ENCODE measurements at regions not wholly inside any gene's neighbourhood (a gene's known extent, or its start where the extent isn't known, plus 50 kb on each side); places are given as distances from the start of the nearest gene placed in this dataset.

DNA sequence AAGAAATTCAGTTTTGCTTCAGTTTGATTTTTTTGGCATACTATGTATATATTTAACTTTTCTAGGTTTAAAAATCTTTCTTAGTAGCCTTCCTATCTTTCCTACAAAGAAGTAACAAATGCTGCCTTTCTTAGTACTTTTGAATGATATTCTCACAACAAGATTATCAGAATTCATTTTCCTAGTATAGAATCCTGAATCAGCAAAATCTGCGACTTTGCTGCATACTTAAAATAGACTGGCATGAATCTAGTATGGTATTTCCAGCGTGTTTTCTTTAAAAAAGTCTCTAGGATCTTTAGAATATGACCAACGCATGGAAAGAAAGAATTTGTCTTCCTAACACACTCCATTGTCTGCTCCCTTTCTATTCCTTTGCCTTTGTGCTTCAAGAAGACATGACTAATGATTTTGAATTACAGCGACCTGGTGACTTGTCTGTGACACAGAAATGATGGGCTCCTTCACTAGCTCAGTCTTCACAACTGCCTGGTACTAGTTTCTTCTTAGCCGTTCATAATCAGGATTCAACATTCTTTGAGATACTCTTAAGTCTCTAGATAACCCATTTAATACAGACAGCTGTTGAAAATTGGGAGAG is 349.8 kb downstream of the PPARGC1A start:
- no peak overlapping the region for H3K9ac ChIP-seq (ENCODE audit: insufficient read depth, low read depth, low read length)
- peaks cover 20% of the 10 kb centered on the region for H3K9me3 ChIP-seq (ENCODE audit: low read length)
- H3K4me2 ChIP-seq (ENCODE audit: low read depth, low read length): no peak overlapping the region
- H3K27me3 ChIP-seq (ENCODE audit: control insufficient read depth in 1 of 2, insufficient read depth in 2 of 2, low read length in 2 of 2): no peaks in the 10 kb centered on the region
- H3K36me3 ChIP-seq (replicated peaks in 1 of 2; ENCODE audit: control insufficient read depth in 1 of 2, insufficient read depth in 2 of 2, low read length in 2 of 2): no peaks in the 10 kb centered on the region
- intact Hi-C loops (cut with micrococcal nuclease; ENCODE audit: unreplicated experiment): no loop called here
- no peak overlapping the region for H3K4me3 ChIP-seq (replicated peaks in 1 of 3; ENCODE audit: insufficient read depth in 1 of 3, low read depth in 2 of 3, low read length in 3 of 3)
- H4K20me1 ChIP-seq (ENCODE audit: insufficient read depth, low read length): no peaks in the 10 kb centered on the region
- ChIA-PET POLR2A (no interaction called here), CTCF (ENCODE audit: low intra/inter-chr PET ratio, low total read pairs) (no interaction called here)
- in situ Hi-C loops (cut with HindIII; ENCODE audit: extremely low pct_ligation_motif_present, low pct_unique_long_range_greater_than_20kb): no loop called here
- no peak overlapping the region for H2AFZ ChIP-seq (ENCODE audit: low read length)
- DNase-seq (ENCODE audit: low spot score) (no peak), ATAC-seq (no peak), FAIRE-seq (no peak)
- 7% methylated on average over 5 of the region's 5 CpGs for WGBS (ENCODE audit: low lambda C conversion rate)
- no TSS peak for BruUV-seq (replicated peaks)
- H3K27ac ChIP-seq (ENCODE audit: extremely low read length, insufficient read depth, low read length): no peak overlapping the region
- H3K79me2 ChIP-seq (ENCODE audit: insufficient read depth, low read length): no peaks in the 10 kb centered on the region
- H3K4me1 ChIP-seq (ENCODE audit: insufficient read depth, low read length): no peaks in the 10 kb centered on the region
- TF ChIP-seq, protein P1, sequence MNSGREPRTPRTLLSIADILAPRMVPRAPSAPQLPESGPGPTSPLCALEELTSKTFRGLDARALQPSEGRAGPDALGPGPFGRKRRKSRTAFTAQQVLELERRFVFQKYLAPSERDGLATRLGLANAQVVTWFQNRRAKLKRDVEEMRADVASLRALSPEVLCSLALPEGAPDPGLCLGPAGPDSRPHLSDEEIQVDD (CRISPR knock-in tag; IDR thresholded peaks at IDR 0.05; ENCODE audit: borderline replicate concordance): no peak
- TF ChIP-seq, protein P2, sequence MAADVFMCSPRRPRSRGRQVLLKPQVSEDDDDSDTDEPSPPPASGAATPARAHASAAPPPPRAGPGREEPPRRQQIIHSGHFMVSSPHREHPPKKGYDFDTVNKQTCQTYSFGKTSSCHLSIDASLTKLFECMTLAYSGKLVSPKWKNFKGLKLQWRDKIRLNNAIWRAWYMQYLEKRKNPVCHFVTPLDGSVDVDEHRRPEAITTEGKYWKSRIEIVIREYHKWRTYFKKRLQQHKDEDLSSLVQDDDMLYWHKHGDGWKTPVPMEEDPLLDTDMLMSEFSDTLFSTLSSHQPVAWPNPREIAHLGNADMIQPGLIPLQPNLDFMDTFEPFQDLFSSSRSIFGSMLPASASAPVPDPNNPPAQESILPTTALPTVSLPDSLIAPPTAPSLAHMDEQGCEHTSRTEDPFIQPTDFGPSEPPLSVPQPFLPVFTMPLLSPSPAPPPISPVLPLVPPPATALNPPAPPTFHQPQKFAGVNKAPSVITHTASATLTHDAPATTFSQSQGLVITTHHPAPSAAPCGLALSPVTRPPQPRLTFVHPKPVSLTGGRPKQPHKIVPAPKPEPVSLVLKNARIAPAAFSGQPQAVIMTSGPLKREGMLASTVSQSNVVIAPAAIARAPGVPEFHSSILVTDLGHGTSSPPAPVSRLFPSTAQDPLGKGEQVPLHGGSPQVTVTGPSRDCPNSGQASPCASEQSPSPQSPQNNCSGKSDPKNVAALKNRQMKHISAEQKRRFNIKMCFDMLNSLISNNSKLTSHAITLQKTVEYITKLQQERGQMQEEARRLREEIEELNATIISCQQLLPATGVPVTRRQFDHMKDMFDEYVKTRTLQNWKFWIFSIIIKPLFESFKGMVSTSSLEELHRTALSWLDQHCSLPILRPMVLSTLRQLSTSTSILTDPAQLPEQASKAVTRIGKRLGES (CRISPR knock-in tag; IDR thresholded peaks at IDR 0.05; ENCODE audit: borderline replicate concordance): no peak
- TF ChIP-seq ZNF788 (CRISPR knock-in tag; IDR thresholded peaks at IDR 0.05; ENCODE audit: borderline replicate concordance) (no peak), MAFF (IDR thresholded peaks at IDR 0.05; ENCODE audit: low read depth, low read length) (peak; percentile 74), MAFK (conservative IDR thresholded peaks at IDR 0.05 in 1 of 2, IDR thresholded peaks at IDR 0.05 in 1 of 2; ENCODE audit: low read length in 2 of 2) (peak; percentile 68 to 90)

Data from HepG2 (cell line).